ENCODE measurements at regions not wholly inside any gene's neighbourhood (a gene's known extent, or its start where the extent isn't known, plus 50 kb on each side); places are given as distances from the start of the nearest gene placed in this dataset.

DNA sequence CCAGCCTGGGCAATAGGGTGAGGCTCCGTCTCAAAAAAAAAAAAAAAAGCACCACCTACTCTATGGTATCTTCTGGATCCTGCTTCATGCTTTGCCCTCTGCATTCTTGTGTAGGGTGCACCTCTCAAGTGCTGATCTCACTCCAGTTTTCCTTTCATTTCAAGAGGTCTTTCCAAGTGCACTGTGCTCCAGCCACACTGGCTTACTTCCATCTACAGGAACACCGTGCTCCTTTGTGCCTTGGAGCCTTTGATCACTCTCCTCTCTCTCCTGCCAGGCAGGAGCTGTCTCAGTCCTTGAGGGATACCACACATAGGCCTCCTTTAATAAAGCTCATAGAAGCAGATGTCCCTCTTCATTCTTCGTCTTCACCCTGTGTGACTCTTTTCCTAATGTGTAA is 55.4 kb upstream of the GREM2 start:
- DNase-seq = no peak

DNA sequence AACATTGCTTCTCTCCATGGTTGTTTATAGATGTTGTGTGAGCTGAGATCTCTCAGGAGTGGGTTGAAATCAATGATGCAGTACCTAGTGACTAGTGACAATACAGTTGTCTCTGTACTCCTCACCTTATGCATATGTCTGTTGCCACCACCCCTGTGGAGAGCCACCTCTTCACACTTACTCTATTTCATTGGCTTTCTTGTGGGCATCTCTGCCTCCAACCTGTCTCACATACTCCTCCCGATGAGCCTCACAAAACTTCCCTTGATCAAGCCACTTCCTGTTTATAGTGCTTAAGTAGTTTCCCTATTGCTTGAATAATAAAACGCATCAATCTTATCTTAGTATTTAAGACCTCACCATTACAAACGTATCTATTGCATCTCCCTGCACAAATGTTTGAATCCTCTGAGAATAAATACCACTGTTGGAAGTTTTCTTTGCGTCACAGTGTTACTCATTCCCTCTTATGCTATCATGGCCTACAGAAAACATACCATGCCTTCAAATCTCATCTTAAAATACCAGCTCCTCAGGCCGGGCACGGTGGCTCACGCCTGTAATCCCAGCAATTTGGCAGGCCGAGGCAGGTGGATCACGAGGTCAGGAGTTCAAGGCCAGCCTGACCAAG is 54.7 kb upstream of the GREM2 start:
- no peak for DNase-seq

DNA sequence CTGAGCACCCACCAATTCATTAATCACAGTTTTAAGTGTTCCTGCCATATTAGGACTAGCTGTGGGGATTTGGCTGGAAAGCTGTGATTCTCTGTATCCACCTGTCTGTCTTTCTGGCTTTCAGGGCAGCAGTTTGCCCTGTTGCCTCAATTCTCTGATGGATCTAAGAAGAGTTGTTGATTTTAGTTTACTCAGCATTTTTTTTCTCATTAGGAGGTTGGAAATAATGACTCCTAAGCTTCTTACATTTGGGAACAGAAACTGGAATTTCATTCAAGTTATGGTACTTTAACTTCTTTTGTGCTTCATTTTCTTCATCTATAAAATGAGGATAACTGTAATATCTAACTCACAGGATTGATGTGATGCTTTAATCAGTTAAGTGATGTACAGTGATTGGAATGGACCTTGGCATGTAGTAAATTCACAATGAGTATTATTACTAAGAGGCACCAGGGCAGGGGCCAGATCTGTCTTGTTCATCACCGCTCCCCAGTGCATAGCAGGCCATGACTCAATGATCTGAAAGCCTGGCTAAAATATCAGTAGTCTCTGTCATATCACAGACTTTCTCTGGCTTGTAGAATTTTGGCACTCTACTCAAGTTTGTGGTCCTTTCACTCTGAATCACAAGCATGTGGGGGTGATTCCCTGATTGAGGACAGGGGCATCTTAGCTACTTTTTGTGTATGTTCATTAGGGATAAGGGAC is 51.4 kb upstream of the GREM2 start:
- DNase-seq = no peak
